Endothelial cell of umbilical vein (primary cell): ENCODE measurements at regions not wholly inside any gene's neighbourhood (a gene's known extent, or its start where the extent isn't known, plus 50 kb on each side); places are given as distances from the start of the nearest gene placed in this dataset.

Source experiments
- BruUV-seq: library from RNA; stranded (reverse); fragments of 400-500 nt; replicated peaks from 2 replicates; lab custom pipeline; 2021; lab: Mats Ljungman, UMichigan
- CTCF ChIA-PET: fragments of 300-600, 350-600 bp; sonication (Branson Sonifier 250); formaldehyde crosslinking; loops from one replicate; lab custom pipeline; 2021; ENCODE audit warnings: antibody characterized with exemption, inconsistent platforms; lab: Charles Lee
- POLR2A ChIA-PET: fragments of 300-600, 350-600 bp; sonication (Branson Sonifier 250); formaldehyde crosslinking; loops from one replicate; lab custom pipeline; 2021; ENCODE audit warnings: antibody characterized with exemption, inconsistent platforms; lab: Charles Lee
- DNase-seq: peaks from one replicate; pipeline ENCODE4 v3.0.0-alpha.2; 2011; ENCODE audit warnings: low read depth, low spot score
- FAIRE-seq: peaks from 2 replicates; lab custom pipeline; 2011; peaks lifted over from hg19 to GRCh38; lab: Jason Lieb, UNC
- H2AFZ ChIP-seq: 2 replicates; pipeline ENCODE4 v1.6.0; 2012; ENCODE audit warnings: low read depth, low read length, control low read depth, inconsistent platforms
- H3K27ac ChIP-seq: 2 replicates; pipeline ENCODE4 v1.5.1; 2011; ENCODE audit warnings: low read depth, mild to moderate bottlenecking, control low read depth, low read length, moderate library complexity; ENCODE audit not compliant: insufficient read depth
- H3K27me3 ChIP-seq, 2 experiments: 2 replicates each; pipeline versions ENCODE4 v1.6.0 to v1.6.1; 2011; ENCODE audit warnings: low read length in 2 of 2, mixed read lengths in 1 of 2; ENCODE audit not compliant: control insufficient read depth in 2 of 2, insufficient read depth in 2 of 2
- H3K36me3 ChIP-seq, 2 experiments: 2 replicates in 1 of 2; 3 replicates in 1 of 2; pipeline ENCODE4 v1.5.1; 2011; ENCODE audit warnings: low read length in 2 of 2, mild to moderate bottlenecking in 1 of 2, moderate library complexity in 1 of 2; ENCODE audit not compliant: control insufficient read depth in 2 of 2, insufficient read depth in 2 of 2; ENCODE audit errors: extremely low read depth in 1 of 2
- H3K4me1 ChIP-seq: 3 replicates; pipeline ENCODE4 v1.5.1; 2011; ENCODE audit warnings: mild to moderate bottlenecking, low read length; ENCODE audit not compliant: control insufficient read depth, insufficient read depth; ENCODE audit errors: extremely low read depth
- H3K4me2 ChIP-seq: 2 replicates; pipeline ENCODE4 v1.6.1; 2011; ENCODE audit warnings: low read length, control low read depth, mixed read lengths; ENCODE audit not compliant: insufficient read depth
- H3K4me3 ChIP-seq, 3 experiments: fragments of 200-600 bp in 1 of 3; sonication (generic), shearing (Covaris generic) in 1 of 3; replicated peaks in 1 of 3; 2 replicates each; pipeline ENCODE4 v1.5.1; 2011 to 2016; ENCODE audit warnings: control low read depth in 3 of 3, low read length in 3 of 3, mild to moderate bottlenecking in 2 of 3, inconsistent platforms in 1 of 3, low read depth in 1 of 3, moderate library complexity in 1 of 3; ENCODE audit not compliant: insufficient read depth in 1 of 3
- H3K79me2 ChIP-seq: 2 replicates; pipeline ENCODE4 v1.6.0; 2012; ENCODE audit warnings: low read length, inconsistent platforms; ENCODE audit not compliant: control insufficient read depth, insufficient read depth
- H3K9ac ChIP-seq: replicated peaks from 2 replicates; pipeline ENCODE3; 2011; ENCODE audit warnings: low read length, control low read depth; ENCODE audit not compliant: insufficient read depth; ENCODE audit errors: extremely low read depth
- H3K9me1 ChIP-seq: replicated peaks from 3 replicates; pipeline ENCODE4 v1.6.0; 2011; ENCODE audit warnings: mild to moderate bottlenecking, low read length; ENCODE audit not compliant: control insufficient read depth, insufficient read depth; ENCODE audit errors: extremely low read depth
- H3K9me3 ChIP-seq: replicated peaks from 2 replicates; pipeline ENCODE4 v1.5.1; 2012; ENCODE audit warnings: low read length, inconsistent platforms; ENCODE audit not compliant: control insufficient read depth, insufficient read depth
- H4K20me1 ChIP-seq: replicated peaks from 2 replicates; pipeline ENCODE3; 2011; ENCODE audit warnings: mild to moderate bottlenecking, low read length; ENCODE audit not compliant: control insufficient read depth, insufficient read depth; ENCODE audit errors: extremely low read depth
- CTCF ChIP-seq, 2 donors: IDR thresholded peaks; 1 replicate in 1 of 2; 2 replicates in 1 of 2; pipeline ENCODE4 v1.5.1; 2011; ENCODE audit warnings: low read length in 2 of 2, mild to moderate bottlenecking in 2 of 2, moderate library complexity in 2 of 2, control low read depth in 1 of 2, inconsistent platforms in 1 of 2, low read depth in 1 of 2; ENCODE audit not compliant: insufficient read depth in 1 of 2; ENCODE audit errors: extremely low read depth in 1 of 2
- EZH2 ChIP-seq: IDR thresholded peaks from 2 replicates; pipeline ENCODE4 v1.6.1; 2012; ENCODE audit warnings: borderline replicate concordance, low read depth, mild to moderate bottlenecking, moderate library complexity, low read length, inconsistent platforms; ENCODE audit not compliant: severe bottlenecking
- FOS ChIP-seq: IDR thresholded peaks from 2 replicates; pipeline ENCODE4 v1.6.1; 2011; ENCODE audit warnings: mild to moderate bottlenecking, low read length, moderate library complexity, borderline replicate concordance; ENCODE audit not compliant: insufficient read depth
- GATA2 ChIP-seq: IDR thresholded peaks from 2 replicates; pipeline ENCODE4 v1.7.0; 2011; ENCODE audit warnings: low read depth, mild to moderate bottlenecking, moderate library complexity, mixed read lengths, low read length; ENCODE audit not compliant: insufficient read length, insufficient read depth
- JUN ChIP-seq: IDR thresholded peaks from 2 replicates; pipeline ENCODE4 v1.6.1; 2011; ENCODE audit warnings: borderline replicate concordance, low read depth; ENCODE audit not compliant: insufficient read length, insufficient read depth
- MYC ChIP-seq: IDR thresholded peaks from one replicate; pipeline ENCODE4 v1.6.1; 2011; ENCODE audit warnings: mild to moderate bottlenecking, low read depth, low read length
- POLR2A ChIP-seq: IDR thresholded peaks from 2 replicates; pipeline ENCODE4 v1.6.1; 2012; ENCODE audit warnings: low read depth, mild to moderate bottlenecking, control low read depth, low read length
- POLR2AphosphoS5 ChIP-seq: IDR thresholded peaks from 2 replicates; pipeline ENCODE4 v1.6.1; 2012; ENCODE audit warnings: low read depth, mild to moderate bottlenecking, control low read depth, low read length, moderate library complexity; ENCODE audit not compliant: insufficient read depth
- dilution Hi-C: fragments of 300-500 bp; cut with MboI; formaldehyde crosslinking; loops from one replicate; pipeline ENCODE4 v1.15.0; 2019; ENCODE audit warnings: low sequenced_read_pairs; ENCODE audit not compliant: extremely low pct_ligation_motif_present
- intact Hi-C: fragments of 100-400 bp; cut with micrococcal nuclease; formaldehyde crosslinking; loops from one replicate; pipeline ENCODE4 v1.10.0; 2022
- TF ChIP-seq, protein P1 (sequence below): IDR thresholded peaks from 2 replicates; pipeline ENCODE4 v1.6.1; 2011; ENCODE audit not compliant: insufficient read depth, insufficient read length

DNA sequence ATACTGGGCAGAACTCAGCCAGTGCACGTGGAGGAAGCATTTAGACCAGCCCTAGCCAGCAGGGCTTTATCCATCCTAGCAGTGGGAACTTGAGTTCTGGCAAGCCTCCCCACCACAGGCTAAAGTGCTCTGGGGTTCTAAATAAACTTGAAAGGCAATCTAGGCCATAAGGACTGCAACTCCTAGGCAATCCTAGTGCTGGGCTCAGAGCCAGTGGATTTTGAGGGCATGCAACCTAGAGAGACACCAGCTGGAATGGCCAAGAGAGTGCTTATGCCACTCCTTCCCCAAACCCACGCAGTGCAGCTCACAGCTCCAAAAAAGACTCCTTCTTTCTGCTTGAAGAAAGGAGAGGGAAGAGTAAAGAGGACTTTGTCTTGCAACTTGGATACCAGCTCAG is 70.5 kb upstream of the APOBEC4 start:
- intact Hi-C loops (no loop called here), dilution Hi-C loops (no loop called here)
- Histone ChIP-seq H3K36me3 (no peaks in the 10 kb centered on the region), H3K9ac (no peak overlapping the region), H3K9me1 (no peaks in the 10 kb centered on the region), H3K4me3 (no peak overlapping the region), H3K27me3 (no peaks in the 10 kb centered on the region), H2AFZ (no peak overlapping the region), H4K20me1 (no peaks in the 10 kb centered on the region), H3K79me2 (no peaks in the 10 kb centered on the region), H3K9me3 (no peaks in the 10 kb centered on the region), H3K4me1 (no peaks in the 10 kb centered on the region), H3K4me2 (no peak overlapping the region), H3K27ac (no peak overlapping the region)
- no peak for TF ChIP-seq POLR2AphosphoS5
- TF ChIP-seq GATA2: no peak
- no peak for TF ChIP-seq POLR2A
- TF ChIP-seq CTCF (IDR thresholded peaks at IDR 0.05; ENCODE audit: extremely low read depth in 1 of 2, insufficient read depth in 1 of 2, low read depth in 1 of 2, low read length in 2 of 2): no peak
- no peak for TF ChIP-seq FOS
- TF ChIP-seq MYC: no peak
- TF ChIP-seq, protein P1, sequence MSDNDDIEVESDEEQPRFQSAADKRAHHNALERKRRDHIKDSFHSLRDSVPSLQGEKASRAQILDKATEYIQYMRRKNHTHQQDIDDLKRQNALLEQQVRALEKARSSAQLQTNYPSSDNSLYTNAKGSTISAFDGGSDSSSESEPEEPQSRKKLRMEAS: no peak
- TF ChIP-seq JUN: no peak
- no peak for TF ChIP-seq EZH2
- no TSS peak for BruUV-seq
- ChIA-PET CTCF (interaction anchor here (0.9 to 2.1 kb wide), 2 partner anchors 21 to 192 kb away, joined by 3 to 4 read pairs; no protein-coding TSS in a partner anchor), POLR2A (no interaction called here)
- DNase-seq: no peak
- FAIRE-seq: no peak
